GM08714 (cell line): ENCODE measurements at regions not wholly inside any gene's neighbourhood (a gene's known extent, or its start where the extent isn't known, plus 50 kb on each side); places are given as distances from the start of the nearest gene placed in this dataset.
"Not testable (repeated sequence)": the region's sequence is repeated elsewhere in the genome, so short reads cannot be mapped to it uniquely, and the experiment has no call there.

Experiments
- H3K4me3 ChIP-seq: fragments of 200-500 bp; sonication (Bioruptor generic); 2 replicates; pipeline ENCODE4 v1.5.1; 2014; ENCODE audit warnings: mild to moderate bottlenecking, low read length, inconsistent platforms
- ZNF274 ChIP-seq: IDR thresholded peaks from 2 replicates; pipeline ENCODE4 v1.6.1; 2012; ENCODE audit warnings: mild to moderate bottlenecking, low read depth, low read length

DNA sequence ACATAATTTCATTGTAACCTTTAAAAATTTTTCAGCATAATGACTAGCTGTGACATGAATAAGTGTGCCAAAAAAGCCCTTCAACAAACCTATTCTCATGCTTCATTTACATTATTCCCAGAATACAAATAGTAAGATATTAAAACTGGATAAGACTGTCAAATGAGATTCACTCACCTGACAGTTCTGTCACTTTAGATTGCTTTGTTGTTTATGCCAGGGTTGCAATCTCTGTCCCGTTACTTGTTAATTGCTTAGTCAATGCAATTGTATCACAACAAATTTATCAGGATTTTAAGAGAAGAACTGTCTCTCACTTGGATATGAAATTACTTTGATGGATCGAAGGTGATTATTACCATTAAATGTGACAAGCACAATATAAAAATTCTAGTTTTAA is 616.0 kb upstream of the IGFBP7 start:
- no peak for TF ChIP-seq ZNF274
- H3K4me3 ChIP-seq: no peak overlapping the region

DNA sequence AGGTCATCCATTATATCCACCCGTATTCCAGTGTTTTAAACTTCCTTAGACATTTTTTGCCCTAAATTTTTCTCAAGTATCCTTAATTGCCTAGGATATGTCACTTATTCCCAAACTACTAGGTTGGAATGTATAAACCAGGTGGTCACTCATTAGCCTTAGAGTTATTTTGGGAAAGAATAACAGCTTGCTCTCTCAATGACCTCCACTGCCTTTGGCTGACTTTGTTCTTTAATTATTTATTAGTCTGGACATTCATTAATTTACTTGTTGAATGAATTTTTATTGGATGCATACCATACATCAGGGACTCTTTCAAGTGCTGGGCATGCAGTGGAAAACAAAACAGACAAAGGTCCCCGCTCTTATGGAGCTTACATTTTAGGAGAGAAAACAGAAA is 609.3 kb upstream of the IGFBP7 start:
- H3K4me3 ChIP-seq: no peak overlapping the region
- no peak for TF ChIP-seq ZNF274

DNA sequence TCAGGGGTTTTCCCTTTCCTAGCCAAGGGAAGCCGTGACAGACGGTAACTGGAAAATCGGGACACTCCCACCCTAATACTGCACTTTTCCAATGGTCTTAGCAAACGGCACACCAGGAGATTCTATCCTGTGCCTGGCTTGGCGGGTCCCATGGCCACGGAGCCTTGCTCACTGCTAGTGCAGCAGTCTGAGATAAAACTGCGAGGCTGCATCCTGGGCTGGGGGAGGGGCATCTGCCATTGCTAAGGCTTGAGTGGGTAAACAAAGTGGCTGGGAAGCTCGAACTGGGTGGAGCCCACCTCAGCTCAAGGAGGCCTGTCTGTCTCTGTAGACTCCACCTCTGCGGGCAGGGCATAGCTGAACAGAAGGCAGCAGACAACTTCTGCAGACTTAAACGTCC is 604.1 kb upstream of the IGFBP7 start:
- not testable (repeated sequence) for H3K4me3 ChIP-seq

DNA sequence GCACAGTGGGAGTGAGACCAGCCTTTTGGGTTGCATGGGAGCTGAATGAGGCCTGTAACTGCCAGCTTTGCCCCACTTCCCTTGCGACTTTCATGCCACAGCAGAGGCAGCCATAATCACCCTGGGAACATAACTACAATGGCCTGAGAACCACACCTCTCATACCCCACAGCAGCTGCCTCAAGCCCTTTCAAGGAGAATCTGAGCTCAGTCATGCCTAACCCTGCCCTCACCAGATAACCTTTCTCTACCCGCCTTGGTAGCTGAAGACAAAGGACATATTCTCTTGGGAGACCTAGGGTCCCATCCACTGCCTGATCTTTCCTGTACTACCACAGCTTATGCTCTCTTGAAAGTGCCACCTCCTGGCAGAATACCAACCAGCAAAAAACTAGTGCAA is 599.9 kb upstream of the IGFBP7 start:
- H3K4me3 ChIP-seq: no peak overlapping the region
- no peak for TF ChIP-seq ZNF274

DNA sequence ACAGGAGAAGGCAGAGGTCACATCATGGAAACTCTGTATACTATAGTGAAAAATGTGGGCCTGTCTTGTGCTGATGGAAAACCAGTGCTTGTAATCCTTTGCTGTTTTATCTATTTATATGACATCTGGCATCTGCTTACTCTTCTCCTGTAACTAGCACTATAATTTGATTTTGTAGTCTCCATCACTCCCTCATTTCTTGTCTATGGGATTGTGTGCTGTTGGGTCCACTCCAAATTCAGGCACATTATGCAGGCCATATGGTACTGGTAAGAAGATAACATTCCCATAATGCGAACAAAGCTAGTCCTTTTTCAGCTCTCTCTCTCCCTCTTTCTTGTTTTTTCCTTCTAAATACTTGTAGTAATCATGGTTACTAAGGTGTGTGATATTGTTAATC is 581.2 kb upstream of the IGFBP7 start:
- H3K4me3 ChIP-seq: no peak overlapping the region
- TF ChIP-seq ZNF274: no peak

DNA sequence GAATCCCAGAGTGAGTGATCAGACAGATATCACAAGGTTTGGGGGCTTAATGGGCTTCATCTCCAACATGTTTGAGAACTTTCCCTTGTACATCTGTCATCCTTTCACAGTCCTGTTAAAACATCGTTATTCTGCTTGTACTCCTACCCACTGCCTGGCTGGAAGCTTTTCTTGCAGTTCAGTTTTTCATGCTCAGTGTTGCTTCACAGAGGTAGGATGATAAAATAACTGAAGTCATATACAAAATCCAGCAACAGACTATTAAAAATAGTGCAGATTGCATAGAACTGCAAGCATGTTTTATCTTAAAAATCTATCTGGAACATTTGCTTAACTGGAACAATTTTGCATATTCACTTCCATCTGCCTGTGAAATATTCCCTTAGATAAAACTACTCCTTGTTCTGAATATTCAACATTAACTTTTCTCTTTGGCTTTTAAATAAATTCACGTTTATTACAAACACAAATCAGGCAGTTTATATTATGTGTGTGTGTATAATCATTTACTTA is 579.6 kb upstream of the IGFBP7 start:
- H3K4me3 ChIP-seq: no peak overlapping the region
- TF ChIP-seq ZNF274: no peak

DNA sequence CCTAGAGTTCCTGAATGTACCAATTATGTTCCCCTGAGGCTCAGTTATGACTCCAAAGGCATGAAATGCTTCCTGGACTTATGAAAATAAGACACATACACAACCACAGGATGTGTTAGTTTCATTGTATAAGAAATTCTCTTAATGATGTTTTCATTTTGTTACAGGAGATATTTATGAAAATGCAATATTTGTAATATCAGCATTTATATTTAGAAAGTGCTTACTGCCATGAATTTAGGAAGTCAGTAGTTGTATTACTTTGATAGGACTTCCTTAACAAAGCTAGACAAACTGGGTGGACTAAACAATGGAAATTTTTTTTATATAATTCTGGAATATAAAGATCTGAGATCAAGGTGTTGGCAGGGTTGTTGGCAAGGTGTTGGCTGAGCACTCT is 572.1 kb upstream of the IGFBP7 start:
- no peak overlapping the region for H3K4me3 ChIP-seq
- no peak for TF ChIP-seq ZNF274

DNA sequence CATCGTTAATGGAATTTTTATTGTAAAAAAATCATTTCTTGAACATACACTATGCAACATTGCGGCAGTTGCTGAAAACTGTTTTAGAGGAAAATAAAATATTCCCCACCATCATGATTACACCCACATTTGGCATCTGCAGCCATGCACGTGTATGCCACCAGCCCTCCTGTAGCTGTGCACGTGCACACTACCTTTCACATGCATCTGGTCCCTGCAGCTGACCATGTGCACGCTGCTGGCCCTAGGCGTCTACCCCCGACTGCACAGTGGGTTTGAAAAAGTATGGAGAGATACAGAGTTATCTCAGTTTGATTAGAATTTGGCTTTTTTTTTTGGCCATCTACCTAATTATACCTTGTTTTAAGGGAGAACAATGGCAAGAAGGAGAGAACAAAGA is 569.8 kb upstream of the IGFBP7 start:
- no peak for TF ChIP-seq ZNF274
- no peak overlapping the region for H3K4me3 ChIP-seq

DNA sequence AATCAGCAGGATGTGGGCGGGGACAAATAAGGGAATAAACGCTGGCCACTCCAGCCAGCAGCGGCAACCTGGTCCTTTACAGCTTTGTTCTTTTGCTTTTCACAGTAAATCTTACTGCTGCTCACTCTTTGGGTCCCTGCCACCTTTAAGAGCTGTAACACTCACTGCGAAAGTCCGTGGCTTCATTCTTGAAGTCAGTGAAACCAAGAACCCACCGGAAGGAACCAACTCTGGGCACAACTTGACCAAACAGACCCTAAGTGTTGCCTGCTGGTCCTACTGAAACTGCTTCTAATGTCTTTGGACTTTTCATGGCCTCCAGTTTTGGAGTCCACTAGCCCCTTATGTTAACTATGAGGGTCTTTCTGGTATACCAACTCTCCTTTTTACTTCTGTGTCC is 566.2 kb upstream of the IGFBP7 start:
- H3K4me3 ChIP-seq: no peak overlapping the region
- TF ChIP-seq ZNF274: no peak

DNA sequence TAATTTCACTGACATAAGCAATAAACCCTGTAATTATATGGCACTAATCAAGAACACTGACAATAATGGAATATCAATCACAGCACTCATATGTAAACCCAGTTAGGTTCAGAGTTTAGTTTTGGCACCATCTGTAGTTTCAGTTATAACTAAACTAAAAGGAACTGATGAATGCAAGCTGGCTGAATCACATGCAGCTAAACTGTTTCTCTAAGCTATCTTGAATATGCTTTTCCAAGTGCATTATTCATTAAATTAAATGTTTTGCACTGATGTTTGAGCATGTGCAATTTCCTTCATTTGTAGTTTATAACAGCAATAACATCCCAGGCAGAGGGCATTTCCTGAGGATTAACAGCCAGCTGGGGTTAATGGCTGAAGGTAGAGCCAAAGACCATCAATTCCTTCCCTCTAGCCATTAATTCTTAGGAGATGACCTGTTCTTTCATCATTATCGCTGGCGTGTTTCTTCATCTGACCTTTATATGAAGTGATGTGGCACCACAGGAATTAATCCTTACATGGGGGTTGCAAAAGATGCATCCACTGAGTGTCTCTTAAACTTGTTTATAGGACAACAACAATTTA is 562.8 kb upstream of the IGFBP7 start:
- TF ChIP-seq ZNF274: no peak

DNA sequence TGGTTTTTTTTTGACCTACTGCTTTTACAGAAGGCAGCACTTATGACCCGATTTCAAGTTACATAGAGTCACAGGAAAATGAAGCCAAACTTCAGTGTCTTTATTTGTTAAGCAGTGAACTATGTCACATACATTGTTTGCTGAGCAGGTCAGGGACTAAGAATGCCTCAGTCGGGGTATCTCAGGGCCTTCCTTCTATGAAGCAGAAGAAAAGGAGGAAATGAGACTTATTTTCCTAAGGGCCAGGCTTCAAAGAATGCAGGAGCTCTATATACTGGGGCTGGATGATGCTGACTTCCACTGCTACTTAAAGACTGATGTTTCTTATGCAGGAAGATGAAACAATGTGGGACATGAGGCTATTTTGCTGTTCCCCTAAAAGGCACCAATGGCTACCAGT is 558.4 kb upstream of the IGFBP7 start:
- no peak for TF ChIP-seq ZNF274
- no peak overlapping the region for H3K4me3 ChIP-seq

More for the DNA sequence above, 562.8 kb upstream of the IGFBP7 start:
- H3K4me3 ChIP-seq: no peak overlapping the region

DNA sequence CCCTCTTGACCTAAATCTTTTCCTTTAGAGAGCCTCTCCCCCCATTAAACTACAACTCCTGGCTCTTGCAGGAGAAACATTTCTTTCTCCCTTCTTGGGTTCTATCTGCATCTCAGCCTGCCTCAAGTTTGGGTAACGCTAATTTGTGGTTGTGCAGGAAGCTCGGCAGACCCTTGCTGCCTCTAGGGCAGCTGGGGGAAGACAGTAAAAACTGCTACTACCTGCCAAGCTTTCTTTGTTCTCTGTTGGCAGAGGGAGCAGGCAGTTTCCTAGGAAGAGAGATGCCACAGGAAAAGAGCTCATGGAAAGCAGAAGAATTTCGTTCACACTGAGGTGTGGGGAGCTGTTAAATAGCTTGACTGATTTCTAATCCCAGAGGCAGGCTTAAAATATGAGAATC is 555.6 kb upstream of the IGFBP7 start:
- H3K4me3 ChIP-seq: no peak overlapping the region
- no peak for TF ChIP-seq ZNF274

DNA sequence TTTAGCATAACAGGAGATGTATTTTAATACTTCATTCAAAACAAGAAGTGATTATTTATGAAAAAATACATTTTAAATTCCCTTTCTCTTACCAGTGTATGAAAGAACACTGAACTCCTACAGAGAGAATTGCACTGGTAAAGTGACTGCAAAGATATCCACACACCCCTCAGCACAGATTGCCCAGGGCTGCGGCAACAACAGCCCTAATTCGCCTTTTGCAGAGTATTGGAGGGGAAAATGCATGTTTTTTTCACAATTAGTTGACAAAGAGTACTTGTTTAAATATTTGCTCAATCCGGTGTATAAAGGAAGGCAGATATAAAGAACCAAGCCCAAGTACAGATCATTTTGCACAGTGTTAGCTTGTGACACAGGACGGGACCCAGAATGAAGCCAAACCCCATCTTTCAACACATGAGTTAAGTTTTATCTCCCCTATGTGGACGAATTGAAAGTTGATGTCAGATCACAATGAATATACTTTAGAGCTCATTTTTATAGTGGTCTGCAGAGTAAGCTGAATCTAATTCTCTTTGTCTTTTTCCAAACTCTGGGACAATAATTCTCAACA is 551.4 kb upstream of the IGFBP7 start:
- no peak overlapping the region for H3K4me3 ChIP-seq
- no peak for TF ChIP-seq ZNF274

DNA sequence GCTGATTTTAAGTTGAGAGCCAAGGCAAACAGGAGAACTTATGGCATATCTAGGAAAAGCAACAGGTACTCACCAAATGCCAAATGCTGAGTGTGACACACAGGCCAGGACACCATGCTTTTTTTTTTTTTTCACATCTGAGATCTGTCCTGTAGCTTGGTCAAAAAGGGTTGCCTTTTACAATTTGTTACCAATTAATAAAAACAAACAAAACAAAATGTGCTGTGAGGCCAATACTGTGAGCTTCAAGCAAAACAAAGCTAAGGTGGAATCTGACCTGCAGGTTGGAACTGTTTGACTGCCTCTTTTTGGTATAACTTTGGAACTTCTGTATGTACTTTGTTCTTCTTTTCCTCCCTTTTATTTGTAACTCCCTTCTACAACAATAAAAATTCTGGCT is 548.5 kb upstream of the IGFBP7 start:
- H3K4me3 ChIP-seq: no peak overlapping the region
- TF ChIP-seq ZNF274: no peak

DNA sequence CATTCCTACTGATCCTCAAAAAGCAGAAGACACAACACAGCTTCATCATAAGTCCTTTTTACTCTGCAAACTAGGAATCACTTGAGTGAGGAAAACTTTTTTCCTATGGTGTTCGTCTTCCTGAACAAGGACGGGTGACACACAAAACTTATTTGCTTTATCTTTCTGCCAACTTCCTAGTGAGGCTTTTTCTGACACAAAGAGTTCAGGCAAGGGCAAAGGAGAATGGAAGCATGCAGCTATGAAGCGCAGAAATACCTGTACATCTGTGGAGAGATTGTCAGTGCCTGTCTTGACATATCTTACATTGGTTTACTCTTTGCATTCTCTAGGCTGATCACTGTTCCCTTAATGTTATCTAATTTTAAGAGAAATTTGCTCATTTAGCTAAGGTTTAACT is 548.0 kb upstream of the IGFBP7 start:
- TF ChIP-seq ZNF274: no peak

DNA sequence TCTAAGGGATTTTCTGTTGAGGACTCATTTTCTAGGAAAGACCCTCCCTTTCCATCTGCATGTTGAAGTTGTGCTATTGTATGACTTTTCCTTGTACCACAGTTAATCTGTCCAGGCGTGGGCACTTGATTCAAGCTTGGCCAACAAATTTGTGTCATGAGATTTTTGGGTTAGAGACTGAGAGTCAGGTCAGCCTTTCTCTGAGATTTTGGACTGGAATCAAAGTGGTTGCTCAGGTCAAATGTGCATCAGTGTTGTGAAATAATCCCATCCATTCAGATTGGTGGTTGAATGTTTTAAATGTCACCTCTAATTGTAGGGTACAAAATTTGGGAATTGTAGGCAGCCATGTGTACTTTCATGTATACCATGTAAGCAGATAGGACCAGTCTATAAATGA is 545.2 kb upstream of the IGFBP7 start:
- no peak for TF ChIP-seq ZNF274
- H3K4me3 ChIP-seq: no peak overlapping the region

More for the DNA sequence above, 548.0 kb upstream of the IGFBP7 start:
- no peak overlapping the region for H3K4me3 ChIP-seq
